ENCODE measurements at regions not wholly inside any gene's neighbourhood (a gene's known extent, or its start where the extent isn't known, plus 50 kb on each side); places are given as distances from the start of the nearest gene placed in this dataset.

DNA sequence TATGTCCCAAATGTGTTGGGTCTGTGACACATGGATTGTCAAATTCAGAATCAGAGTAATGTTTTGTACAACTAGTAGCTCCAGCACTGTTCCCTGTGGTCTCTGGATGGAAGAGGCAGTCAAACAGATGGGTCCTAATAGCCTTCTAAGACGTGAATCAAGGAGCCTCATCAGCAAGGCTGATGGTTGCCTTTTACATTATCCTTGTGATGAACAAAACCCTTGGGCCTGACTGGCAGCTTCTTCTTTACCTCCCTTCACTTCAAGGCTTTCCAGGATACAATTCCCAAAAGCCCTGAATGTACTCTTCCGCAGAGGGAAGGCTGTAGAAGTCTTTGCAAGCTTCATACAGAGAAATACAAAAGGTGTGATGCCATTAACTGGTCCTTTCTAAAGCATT lies 633.3 kb downstream of the USP25 start:
- TF ChIP-seq, protein P1, sequence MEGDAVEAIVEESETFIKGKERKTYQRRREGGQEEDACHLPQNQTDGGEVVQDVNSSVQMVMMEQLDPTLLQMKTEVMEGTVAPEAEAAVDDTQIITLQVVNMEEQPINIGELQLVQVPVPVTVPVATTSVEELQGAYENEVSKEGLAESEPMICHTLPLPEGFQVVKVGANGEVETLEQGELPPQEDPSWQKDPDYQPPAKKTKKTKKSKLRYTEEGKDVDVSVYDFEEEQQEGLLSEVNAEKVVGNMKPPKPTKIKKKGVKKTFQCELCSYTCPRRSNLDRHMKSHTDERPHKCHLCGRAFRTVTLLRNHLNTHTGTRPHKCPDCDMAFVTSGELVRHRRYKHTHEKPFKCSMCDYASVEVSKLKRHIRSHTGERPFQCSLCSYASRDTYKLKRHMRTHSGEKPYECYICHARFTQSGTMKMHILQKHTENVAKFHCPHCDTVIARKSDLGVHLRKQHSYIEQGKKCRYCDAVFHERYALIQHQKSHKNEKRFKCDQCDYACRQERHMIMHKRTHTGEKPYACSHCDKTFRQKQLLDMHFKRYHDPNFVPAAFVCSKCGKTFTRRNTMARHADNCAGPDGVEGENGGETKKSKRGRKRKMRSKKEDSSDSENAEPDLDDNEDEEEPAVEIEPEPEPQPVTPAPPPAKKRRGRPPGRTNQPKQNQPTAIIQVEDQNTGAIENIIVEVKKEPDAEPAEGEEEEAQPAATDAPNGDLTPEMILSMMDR (IDR thresholded peaks at IDR 0.05): no peak
- TF ChIP-seq POLR2A (IDR thresholded peaks at IDR 0.05): no peak
